Activated T-helper 1 cell treated with Interleukin-2 at 50 U/mL for 16 hours (primary cell): ENCODE measurements at regions not wholly inside any gene's neighbourhood (a gene's known extent, or its start where the extent isn't known, plus 50 kb on each side); places are given as distances from the start of the nearest gene placed in this dataset.

Experiments used
- DNase-seq: peaks from one replicate; pipeline ENCODE4 v3.0.0-alpha.2; 2020; ENCODE audit warnings: low read depth

DNA sequence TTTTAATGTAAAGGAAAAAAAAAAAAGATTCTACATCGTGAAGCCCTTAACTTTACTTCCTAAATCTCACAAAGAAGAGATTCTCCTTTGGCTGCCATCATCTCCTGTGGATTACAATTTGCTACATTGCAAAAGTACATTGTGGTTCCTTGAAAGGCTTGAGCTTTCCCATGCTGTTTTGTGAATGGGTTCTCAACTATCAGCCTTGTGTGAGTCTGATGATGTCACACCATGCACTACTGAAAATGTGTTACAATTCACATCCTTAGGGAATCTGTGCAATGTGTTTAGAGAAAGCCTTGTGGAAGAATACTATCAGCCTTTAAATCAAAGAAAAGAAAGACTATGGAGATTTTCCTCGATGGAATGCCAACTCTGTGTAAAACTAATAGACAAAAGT is 510.0 kb upstream of the ALCAM start:
- no peak for DNase-seq

DNA sequence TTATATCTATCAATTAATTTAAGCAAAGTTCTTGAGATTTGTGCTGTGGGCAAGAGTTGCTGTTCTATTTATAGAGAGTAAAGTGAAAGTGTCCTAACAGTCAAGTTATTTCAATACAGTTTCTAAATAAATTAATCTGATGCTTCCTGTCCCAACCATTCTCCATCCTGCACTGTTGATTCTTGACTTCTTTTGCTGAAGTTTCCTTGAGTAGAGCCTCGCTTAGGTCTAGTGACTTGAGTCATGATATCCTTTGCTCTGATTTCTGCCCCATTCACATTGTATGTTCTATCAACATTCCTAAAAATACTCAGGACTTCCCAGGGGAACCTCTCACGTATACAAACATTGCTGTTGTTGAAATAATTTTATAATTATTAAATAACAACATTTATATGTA is 498.4 kb upstream of the ALCAM start:
- no peak for DNase-seq

DNA sequence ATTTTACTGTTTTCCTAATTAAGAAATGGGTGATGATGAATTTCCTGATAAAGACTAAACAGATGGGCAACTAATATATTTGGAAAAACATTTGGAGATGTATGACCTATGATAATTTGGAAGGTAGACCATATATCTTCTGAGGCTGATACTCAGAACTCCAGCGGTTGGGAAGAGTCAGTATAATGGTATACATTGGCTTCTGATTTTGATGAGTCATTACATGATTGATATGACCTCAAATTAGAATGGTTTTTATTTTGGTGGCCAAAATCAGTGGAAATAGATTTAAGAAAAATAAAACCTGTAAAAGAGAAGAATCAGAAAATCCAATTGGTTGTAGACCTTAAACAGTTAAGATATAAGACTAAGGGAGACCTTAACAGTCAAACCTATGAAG is 496.4 kb upstream of the ALCAM start:
- DNase-seq: no peak

DNA sequence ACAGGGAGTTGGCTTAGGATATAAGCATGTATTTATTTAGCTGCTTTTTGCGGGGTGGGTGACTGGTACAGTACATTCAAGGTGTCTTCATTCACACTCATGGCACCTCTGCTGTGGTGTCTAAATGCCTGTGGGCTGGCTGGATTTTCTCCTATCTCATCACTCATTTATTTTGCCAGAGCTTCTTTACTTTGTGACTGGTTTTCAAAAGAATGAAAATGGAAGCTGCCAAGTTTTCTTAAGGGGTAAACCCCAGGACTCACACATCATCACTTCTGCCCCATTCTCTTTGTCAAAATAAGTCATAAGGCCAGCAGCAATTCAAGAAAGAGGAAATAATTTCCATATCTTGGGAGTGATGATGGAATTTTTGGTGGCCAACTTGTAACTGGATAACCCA is 493.4 kb upstream of the ALCAM start:
- DNase-seq: no peak

DNA sequence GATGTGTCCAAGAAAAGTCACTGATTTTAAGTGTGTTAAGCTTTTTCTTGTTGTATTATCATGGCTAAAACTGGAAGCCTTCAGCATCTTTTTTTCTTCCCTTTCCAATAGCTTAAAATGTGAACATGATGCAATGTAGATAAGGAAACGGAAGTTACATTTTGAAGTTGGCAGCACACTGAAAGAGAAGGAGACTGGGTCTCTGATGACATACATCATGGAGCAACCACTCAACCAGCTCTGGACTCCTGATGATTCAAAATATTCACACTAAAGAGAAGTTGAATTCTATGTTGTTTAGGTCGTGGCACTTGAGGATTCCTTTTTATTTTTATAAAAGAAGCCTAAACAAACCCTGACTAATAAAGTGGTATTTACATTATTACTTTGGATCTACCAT is 488.3 kb upstream of the ALCAM start:
- no peak for DNase-seq

DNA sequence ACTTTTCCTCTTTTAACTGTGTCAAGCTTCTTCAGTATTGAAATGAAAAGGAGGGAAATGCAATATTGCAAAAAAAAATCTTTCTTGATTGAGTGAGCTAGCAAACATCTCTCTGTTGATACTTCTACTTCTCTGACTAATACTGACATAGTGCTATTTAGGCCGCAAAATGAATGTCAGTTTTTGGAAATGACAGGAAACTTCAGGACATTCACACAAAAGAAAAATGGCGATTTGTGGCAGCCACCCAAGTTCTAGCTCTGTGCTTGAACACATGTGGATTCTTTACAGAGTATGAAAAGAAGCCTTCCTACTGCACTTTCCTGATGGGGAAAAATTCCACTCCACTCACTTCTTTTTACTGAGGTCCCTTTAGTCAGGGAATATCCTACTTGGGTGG is 486.8 kb upstream of the ALCAM start:
- DNase-seq: no peak

DNA sequence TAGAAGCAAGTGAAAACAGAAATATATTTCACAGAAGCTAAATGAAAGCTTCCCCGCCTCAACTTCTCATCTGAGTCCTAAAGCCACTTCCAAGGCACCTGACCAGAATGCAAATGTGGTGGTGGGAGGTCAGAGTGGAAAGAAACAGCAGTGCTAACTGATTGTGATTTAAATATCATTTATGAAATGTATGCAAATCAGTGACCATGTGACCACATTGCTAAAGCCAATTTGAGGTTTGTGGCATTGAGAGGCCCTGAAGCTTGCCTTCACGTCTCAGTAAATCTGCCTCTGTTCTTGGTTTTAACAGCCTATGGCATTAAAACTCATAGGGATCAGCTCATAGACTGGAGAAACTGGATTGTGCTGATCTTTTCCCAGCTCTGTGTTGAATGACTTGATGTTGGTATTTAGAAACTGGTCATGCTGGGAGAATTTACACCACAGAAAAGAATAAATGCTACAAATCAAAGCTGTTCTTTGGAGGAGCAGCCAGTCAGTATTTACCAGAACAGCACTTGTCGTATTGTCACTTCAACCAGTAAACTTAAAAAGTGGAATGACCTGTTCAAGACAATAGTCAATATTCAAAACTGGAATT is 481.4 kb upstream of the ALCAM start:
- no peak for DNase-seq

DNA sequence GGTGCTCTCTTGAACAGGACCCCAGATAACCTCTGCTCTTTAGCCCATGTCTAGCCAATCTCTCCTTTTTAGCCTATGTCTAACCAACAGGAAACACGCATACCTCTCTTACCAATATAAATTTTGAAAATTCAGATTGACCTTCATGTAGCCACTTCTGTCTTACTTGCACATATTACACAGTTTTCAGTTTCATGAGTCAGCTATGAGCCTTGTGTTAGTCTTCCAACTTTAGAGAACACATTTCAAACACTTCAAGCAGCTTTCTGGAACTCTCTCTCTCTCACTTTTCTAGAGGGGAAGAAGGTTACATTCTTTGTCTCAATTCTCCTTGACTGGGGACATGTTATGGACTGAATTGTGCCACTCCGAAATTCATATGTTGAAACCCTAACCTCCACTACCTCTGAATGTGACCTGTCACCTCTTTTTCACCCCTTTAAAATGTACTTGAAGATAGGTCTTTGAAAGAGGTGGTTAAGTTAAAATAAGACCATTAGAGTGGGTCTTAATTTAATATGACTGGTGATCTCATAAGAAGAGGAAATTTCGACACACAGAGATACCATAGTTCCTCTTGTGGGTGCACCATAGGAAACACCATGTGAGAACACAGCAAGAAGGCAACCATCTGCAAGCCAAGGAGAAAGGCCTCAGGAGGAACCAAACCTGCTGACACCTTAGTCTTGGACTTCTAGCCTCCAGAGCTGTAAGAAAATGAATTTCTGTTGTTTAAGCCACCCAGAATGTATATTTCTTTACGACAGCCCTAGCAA is 480.3 kb upstream of the ALCAM start:
- DNase-seq: no peak

DNA sequence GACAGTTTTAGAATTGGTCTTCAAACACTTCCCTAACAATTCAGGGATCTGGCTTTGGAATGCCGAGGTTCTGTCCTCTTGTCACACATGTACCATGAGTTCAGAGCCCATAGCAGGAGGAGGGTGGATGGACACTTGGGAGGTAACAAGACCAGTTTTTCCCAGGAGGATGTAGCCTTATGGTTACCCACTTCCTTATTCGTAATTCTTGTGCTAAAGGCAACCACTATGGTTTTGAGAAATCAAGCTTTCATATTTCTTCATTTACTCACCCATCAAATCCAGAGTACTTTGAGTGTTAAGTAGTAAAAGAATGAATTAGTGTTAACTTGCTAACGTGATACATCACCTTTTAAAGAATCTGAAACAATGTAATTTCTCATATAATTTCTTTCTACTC is 479.6 kb upstream of the ALCAM start:
- no peak for DNase-seq

DNA sequence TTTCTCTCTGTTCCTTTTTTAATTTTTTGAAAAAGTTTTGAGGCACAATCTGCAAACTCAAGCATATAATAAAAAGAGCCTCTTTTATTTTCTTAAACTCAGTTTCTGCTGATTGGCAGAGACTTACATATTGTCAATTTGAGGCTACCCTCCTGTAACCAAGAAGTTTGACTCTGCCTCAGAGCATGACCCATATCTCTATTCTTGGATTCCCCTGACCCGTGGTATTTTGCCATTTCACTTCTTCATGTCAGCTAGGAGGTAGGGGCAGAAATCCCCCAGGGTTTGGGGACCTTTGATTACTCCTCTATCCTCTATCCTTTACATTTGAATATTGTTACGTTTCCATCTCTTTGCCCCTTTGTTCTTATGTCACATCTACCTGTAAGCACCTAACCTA is 479.1 kb upstream of the ALCAM start:
- no peak for DNase-seq

DNA sequence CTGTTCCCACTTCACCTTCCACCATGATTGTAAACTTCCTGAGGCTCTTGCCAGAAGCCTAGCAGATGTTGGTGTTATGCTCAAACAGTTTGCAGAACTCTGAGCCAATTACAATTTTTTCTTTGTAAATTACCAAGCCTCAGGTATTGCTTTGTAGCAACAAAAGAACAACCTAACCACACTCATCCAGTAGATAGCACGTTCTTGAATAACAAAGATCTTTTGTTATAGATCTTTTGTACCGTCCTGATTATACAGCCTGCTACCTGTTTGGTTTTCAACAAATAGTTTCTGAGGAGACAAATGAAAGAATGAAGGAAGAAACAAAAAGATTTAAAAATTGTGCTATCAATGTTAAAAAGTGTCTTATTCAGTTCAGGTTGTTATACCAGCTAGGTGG is 474.7 kb upstream of the ALCAM start:
- no peak for DNase-seq

DNA sequence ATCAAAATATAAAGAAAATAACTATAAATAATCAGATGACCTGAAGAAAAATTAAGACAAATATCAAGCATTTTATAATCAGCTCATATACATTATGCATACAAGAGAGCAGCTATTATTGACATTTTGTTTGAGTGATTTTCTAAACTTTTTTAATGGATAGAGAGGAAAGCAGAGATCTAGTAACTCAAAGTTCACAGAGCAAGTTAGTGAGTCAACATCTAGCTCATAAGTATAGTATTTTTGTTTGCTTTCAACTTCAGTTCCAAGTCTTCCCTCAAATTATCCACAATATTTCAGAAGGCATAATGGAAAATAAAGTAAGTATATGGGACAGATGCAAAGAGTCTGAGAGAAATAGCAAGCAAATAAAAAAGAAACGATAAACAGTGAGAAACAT is 470.1 kb upstream of the ALCAM start:
- no peak for DNase-seq

DNA sequence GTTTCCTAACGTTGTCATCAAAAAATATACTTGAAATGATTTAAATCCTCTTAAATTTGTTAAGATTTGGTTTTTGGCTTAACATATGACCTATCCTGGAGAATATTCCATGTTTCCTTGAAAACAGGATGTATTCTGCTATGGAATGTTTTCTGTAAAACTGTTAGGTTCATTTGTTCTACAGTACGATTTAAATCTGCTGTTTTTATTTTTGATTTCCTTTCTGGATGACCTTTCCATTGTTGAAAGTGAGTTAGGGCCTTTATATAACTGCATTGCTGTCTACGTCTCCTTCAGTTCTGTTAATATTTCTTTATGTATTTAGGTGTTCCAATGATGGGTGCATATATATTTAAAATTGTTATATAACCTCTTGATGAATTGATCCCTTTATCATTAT is 465.3 kb upstream of the ALCAM start:
- no peak for DNase-seq

DNA sequence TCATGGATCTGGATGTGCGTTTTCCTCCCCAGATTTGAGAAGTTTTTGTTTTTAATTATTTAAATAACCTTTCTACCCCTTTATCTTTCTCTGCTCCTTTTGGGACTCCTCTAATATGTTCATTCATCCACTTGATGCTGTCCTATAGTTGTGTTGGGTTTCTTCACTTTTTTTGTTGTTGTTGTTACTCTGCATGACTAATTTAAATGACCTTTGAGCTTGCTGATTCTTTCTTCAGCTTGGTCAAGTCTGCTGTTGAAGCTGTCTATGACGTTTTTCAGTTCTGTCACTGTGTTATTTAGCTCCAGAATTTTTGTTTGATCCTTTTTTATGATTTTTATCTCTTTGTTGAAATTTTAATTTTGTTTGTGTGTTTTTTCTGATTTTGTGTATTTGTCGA is 463.6 kb upstream of the ALCAM start:
- DNase-seq: no peak

DNA sequence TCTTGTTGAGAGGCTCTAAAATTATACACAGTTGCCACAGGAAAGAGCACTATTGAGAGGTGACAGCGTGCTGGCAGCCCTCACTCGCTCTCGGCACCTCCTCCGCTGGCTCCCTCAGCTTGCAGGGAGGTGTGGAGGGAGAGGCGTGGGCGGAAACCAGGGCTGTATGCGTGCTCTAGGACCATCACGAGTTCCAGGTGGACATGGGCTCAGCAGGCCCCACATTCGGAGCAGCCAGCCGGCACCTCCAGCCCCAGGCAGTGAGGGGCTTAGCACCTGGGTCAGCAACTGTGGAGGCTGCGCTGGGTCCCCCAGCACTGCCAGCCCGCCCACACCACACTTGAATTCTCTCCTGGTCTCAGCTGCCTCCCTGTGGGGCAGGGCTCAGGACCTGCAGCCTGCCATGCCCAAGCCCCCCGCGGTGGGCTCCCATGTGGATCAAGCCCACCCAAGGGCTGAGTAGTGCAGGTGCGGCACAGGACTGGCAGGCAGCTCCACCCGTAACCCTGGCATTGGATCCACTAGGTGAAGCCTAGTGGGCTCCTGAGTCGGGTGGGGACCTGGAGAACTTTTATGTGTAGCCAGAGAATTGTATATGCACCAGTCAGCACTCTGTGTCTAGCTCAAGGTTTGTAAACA is 460.6 kb upstream of the ALCAM start:
- no peak for DNase-seq

DNA sequence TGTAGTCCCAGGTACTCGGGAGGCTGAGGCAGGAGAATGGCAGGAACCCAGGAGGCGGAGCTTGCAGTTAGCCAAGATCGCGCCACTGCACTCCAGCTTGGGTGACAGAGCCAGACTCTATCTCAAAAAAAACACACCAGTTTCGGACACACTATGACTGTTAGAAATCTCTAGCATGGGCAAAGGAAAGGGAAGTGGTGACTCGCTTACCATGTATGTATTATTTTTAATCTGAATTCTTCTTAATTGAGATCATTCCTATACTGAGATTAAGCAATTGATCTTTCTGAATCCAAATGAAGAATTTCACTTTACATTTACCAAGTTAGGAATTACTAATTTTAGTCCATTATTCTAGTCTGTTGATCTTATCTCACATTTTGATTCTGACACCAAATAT is 459.2 kb upstream of the ALCAM start:
- DNase-seq: no peak

DNA sequence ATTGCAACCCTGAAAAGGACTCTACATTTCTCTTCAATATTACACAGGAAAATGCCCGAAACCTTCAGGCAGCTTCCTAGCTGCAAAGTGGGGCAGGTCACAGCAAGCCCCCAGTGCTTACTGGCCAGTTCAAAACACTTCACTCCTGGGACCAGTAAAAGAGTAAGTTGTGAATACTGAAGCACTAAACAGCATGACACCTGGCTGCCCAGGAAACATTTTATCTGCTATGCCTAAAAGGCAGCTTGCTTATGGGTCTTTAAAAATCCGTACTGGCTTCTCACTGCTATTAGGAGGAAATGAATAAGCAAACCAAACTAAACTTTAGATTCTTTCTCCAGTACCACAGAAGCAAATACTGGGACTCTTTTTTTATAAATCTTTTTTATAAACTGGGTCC is 457.9 kb upstream of the ALCAM start:
- DNase-seq: no peak

DNA sequence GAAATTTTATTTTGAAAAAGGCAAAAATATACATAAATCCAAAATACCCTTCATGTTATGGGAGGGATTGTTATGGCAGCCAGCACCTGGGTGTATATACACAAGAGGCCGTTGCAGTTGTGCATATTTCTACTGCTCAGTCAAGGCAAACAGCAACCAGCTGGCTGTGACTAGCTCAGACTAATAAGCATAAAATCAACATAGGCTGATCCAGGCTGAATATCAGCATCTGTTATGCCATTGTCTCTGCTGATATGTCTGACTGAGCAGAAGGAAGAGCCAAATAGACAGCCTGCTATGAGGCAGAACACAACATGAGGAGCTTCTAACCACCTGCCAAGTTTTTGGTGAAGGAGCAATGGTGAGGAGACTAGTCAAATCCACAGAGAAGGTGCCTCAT is 457.5 kb upstream of the ALCAM start:
- no peak for DNase-seq

DNA sequence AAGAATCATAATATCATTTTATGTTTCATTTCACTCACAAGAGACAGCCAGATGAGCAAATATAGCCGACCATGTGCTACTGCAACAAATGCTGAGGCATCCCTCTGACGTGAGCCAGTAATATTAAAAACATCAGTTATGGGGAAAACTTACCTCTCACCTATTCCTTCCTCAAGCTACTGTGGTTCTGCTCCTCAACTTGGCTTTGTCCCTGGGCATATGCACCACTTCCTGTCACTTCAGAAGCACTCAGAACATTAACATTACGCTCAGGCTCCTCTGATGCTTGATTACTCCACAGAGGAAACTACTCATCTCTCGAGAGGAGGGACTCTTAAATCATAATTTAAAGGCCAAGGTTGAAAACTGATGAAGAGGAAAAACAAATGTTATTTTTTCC is 457.0 kb upstream of the ALCAM start:
- no peak for DNase-seq

DNA sequence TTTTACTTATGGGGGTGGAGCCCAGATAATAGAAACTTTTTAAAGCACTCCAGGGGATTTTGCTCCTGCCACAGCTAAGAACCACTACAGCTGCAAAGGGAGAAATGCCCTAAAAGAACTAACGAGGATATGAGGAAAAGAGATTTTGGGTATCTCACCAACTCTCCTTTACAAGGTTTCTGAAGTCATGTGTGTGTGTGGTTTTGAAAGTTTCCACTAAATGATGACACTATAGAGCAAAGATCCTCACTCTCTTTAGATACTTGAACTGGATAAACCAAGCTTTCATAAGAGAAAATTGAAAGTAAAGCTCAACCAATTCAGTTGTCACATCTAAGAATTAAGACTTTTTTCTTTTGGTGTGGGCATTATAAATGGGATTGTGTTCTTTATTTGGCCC is 455.3 kb upstream of the ALCAM start:
- DNase-seq: no peak

DNA sequence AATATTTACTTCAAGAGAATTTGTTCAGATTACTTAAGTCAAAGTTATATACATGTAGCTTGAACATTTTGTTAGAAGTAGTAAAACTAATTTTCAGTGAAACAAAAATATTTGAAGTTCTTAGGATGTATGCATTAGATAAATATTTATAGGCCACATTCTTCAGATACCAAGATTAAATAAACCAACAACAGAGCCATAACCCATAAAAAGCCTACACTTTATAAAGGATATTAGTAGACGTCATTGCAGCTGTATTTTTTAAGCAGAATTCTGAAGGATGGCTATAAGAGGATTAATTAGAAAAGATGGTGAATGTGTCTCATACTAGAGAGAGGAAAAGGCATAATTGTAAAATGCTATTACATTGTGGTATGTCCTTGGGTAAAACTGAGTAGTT is 449.7 kb upstream of the ALCAM start:
- DNase-seq: no peak

DNA sequence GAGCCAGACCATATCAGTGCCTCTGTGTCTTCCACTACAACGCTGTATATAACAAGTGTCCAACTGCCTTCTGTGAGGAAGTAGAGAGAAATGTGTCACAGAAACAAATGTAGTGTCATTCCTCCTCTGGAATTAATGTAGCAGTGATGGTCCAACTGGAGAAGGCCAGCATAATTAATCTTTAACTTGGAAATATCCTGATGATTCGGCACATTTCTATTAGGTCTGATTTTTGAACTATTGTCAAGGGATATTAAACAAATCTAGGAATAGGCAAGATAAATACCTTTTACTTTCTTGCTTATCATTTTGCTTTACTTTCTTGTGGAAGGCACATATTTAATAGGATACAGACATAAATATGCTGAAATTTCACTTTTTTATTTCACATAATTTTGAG is 446.2 kb upstream of the ALCAM start:
- DNase-seq: no peak

DNA sequence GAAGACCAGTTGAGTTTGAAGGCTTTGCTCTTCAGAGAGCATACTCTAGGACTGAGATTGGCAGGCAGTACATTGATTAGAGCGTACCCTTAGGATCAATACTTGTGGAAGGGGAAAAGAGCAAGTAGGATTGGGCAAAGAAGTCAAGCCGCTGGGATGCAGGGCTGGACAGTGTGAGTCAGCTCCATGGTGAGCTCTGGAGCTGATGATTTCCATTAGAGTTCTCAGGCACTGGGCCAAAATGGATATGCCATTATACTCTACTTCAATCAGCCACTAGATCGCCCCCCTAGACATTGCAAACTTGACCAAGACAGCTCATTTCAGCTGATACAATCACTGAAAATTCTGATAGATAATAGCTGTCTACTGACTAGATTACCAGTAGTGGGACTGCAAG is 432.7 kb upstream of the ALCAM start:
- no peak for DNase-seq

DNA sequence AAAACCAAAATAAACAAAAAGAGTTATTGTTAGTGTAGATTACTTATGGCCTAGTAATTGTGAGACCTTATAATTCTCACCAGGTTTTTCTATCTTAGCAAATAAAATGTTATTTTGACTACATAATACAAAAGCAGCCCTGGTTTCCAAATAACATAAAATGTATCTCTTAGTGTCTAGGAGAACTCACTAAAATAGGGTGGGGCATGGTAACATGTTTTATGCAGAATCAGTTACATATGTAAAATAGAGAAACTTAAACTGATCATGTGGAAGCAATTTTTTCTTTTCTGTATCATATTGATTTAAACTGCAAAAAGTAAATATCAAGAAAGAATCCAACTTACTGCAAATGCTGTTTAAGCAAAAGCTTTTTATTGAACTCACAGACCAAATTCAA is 431.1 kb upstream of the ALCAM start:
- DNase-seq: no peak
